Endothelial cell (in vitro differentiated cells): ENCODE measurements at regions not wholly inside any gene's neighbourhood (a gene's known extent, or its start where the extent isn't known, plus 50 kb on each side); places are given as distances from the start of the nearest gene placed in this dataset.

Source experiments
- DNase-seq: peaks from one replicate; pipeline ENCODE4 v3.0.0; 2021; ENCODE audit warnings: low spot score
- H3K27ac Mint-ChIP-seq: one replicate; pipeline ENCODE4 v1.8.0; 2021; ENCODE audit warnings: mixed read lengths, inconsistent platforms; ENCODE audit not compliant: unreplicated experiment
- H3K27me3 Mint-ChIP-seq: one replicate; pipeline ENCODE4 v1.8.0; 2021; ENCODE audit warnings: mild to moderate bottlenecking, moderate library complexity, mixed read lengths, inconsistent platforms; ENCODE audit not compliant: unreplicated experiment
- H3K36me3 Mint-ChIP-seq: one replicate; pipeline ENCODE4 v1.8.0; 2021; ENCODE audit warnings: mild to moderate bottlenecking, low read depth, mixed read lengths, inconsistent platforms; ENCODE audit not compliant: unreplicated experiment
- H3K4me1 Mint-ChIP-seq: one replicate; pipeline ENCODE4 v1.8.0; 2021; ENCODE audit warnings: mild to moderate bottlenecking, mixed read lengths, inconsistent platforms; ENCODE audit not compliant: unreplicated experiment
- H3K4me3 Mint-ChIP-seq: one replicate; pipeline ENCODE4 v1.8.0; 2021; ENCODE audit warnings: mild to moderate bottlenecking, mixed read lengths, inconsistent platforms; ENCODE audit not compliant: unreplicated experiment
- H3K9me3 Mint-ChIP-seq: one replicate; pipeline ENCODE4 v1.8.0; 2021; ENCODE audit warnings: mixed read lengths, inconsistent platforms; ENCODE audit not compliant: unreplicated experiment
- TF ChIP-seq, protein P1 (sequence below): fragments of 200-600 bp; sonication (generic); IDR thresholded peaks from one replicate; pipeline ENCODE4 v1.5.0; 2021; ENCODE audit warnings: antibody characterized with exemption; ENCODE audit not compliant: unreplicated experiment

DNA sequence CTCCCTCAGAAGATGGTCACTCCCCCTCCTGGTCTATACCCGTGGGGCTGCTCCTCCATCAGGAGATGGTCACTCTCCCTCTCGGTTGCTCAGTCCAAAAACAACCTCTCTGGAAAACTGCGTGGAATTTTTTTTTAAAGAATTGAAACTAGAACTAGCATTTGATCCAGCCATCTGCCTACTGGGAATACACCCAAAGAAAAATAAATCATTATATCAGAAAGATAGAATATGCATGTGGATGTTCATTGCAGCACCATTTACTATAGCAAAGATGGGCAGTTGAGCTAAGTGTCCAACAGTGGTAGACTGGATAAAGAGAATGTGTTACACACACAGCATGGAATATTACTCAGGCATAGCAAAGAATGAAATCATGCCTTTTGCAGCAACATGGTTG lies 75.7 kb upstream of the B3GAT1 start:
- no peaks in the 10 kb centered on the region for H3K27me3 Mint-ChIP-seq

GRCh38 chr11:134486704-134487103 lies 74.7 kb upstream of the B3GAT1 start:
- DNase-seq: no peak
- TF ChIP-seq, protein P1, sequence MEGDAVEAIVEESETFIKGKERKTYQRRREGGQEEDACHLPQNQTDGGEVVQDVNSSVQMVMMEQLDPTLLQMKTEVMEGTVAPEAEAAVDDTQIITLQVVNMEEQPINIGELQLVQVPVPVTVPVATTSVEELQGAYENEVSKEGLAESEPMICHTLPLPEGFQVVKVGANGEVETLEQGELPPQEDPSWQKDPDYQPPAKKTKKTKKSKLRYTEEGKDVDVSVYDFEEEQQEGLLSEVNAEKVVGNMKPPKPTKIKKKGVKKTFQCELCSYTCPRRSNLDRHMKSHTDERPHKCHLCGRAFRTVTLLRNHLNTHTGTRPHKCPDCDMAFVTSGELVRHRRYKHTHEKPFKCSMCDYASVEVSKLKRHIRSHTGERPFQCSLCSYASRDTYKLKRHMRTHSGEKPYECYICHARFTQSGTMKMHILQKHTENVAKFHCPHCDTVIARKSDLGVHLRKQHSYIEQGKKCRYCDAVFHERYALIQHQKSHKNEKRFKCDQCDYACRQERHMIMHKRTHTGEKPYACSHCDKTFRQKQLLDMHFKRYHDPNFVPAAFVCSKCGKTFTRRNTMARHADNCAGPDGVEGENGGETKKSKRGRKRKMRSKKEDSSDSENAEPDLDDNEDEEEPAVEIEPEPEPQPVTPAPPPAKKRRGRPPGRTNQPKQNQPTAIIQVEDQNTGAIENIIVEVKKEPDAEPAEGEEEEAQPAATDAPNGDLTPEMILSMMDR: no peak
- H3K4me1 Mint-ChIP-seq: no peaks in the 10 kb centered on the region
- no peak overlapping the region for H3K4me3 Mint-ChIP-seq
- no peaks in the 10 kb centered on the region for H3K36me3 Mint-ChIP-seq
- H3K27me3 Mint-ChIP-seq: no peaks in the 10 kb centered on the region
- no peaks in the 10 kb centered on the region for H3K9me3 Mint-ChIP-seq
- H3K27ac Mint-ChIP-seq: no peak overlapping the region

More for the DNA sequence above, 75.7 kb upstream of the B3GAT1 start:
- no peak for DNase-seq
- no peaks in the 10 kb centered on the region for H3K9me3 Mint-ChIP-seq
- no peaks in the 10 kb centered on the region for H3K4me1 Mint-ChIP-seq
- no peak overlapping the region for H3K4me3 Mint-ChIP-seq
- H3K27ac Mint-ChIP-seq: no peak overlapping the region
- TF ChIP-seq, protein P1: no peak
- H3K36me3 Mint-ChIP-seq: no peaks in the 10 kb centered on the region

GRCh38 chr11:134486106-134486505 lies 74.1 kb upstream of the B3GAT1 start:
- H3K9me3 Mint-ChIP-seq: no peaks in the 10 kb centered on the region
- no peak overlapping the region for H3K4me3 Mint-ChIP-seq
- no peak overlapping the region for H3K27ac Mint-ChIP-seq
- TF ChIP-seq, protein P1: no peak
- no peaks in the 10 kb centered on the region for H3K4me1 Mint-ChIP-seq
- DNase-seq: no peak
- H3K27me3 Mint-ChIP-seq: no peaks in the 10 kb centered on the region
- no peaks in the 10 kb centered on the region for H3K36me3 Mint-ChIP-seq

DNA sequence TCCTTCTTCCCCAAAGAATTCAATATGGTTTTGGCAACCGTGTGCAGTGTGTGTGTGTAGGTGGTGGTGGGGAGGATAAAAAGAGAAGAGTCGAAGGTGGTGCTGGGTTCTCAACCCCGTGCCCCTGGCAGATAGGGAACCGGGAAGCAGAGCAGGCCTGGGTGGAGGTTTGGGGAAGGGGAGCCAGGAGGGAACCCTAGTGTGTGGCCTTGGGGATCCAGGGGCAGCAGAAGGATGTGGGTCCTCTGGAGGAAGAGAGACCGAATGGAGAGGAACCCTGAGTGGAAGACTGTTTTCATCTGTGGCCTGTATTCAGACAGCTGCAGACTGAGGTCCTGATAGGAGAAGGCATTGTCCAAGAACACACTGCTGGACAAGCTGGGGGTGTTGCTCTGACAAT lies 73.3 kb upstream of the B3GAT1 start:
- Mint-ChIP-seq H3K36me3 (no peaks in the 10 kb centered on the region), H3K4me3 (no peak overlapping the region), H3K9me3 (no peaks in the 10 kb centered on the region), H3K27me3 (peaks cover 3% of the 10 kb centered on the region), H3K4me1 (peaks cover 6% of the 10 kb centered on the region), H3K27ac (no peak overlapping the region)
- TF ChIP-seq, protein P1: no peak
- no peak for DNase-seq

GRCh38 chr11:134483857-134484256 lies 71.8 kb upstream of the B3GAT1 start:
- Mint-ChIP-seq H3K27me3 (peaks cover 6% of the 10 kb centered on the region), H3K27ac (no peak overlapping the region), H3K4me3 (no peak overlapping the region), H3K36me3 (no peaks in the 10 kb centered on the region), H3K4me1 (peaks cover 20% of the 10 kb centered on the region), H3K9me3 (no peaks in the 10 kb centered on the region)
- DNase-seq: no peak
- TF ChIP-seq, protein P1: no peak
